Activated naive CD4-positive, alpha-beta T cell treated with anti-CD3 and anti-CD28 coated beads, Interleukin-2, amount 10 ng/mL, durations not matched to agents 7 days and 5 days (primary cell): ENCODE measurements at regions not wholly inside any gene's neighbourhood (a gene's known extent, or its start where the extent isn't known, plus 50 kb on each side); places are given as distances from the start of the nearest gene placed in this dataset.

Experiments used
- CTCF ChIA-PET: fragments of 350-600 bp; sonication (Branson Sonifier 250); formaldehyde crosslinking; loops from one replicate; lab custom pipeline; 2021; ENCODE audit warnings: antibody characterized with exemption; lab: Charles Lee
- DNase-seq: peaks from one replicate; pipeline ENCODE4 v3.0.0-alpha.2; 2020
- H3K27ac Mint-ChIP-seq: one replicate; pipeline ENCODE4 v1.8.0; 2021; ENCODE audit warnings: mild to moderate bottlenecking, moderate library complexity, mixed read lengths
- H3K27me3 Mint-ChIP-seq: one replicate; pipeline ENCODE4 v1.8.0; 2021; ENCODE audit warnings: mild to moderate bottlenecking, mixed read lengths
- H3K36me3 Mint-ChIP-seq: one replicate; pipeline ENCODE4 v1.8.0; 2021; ENCODE audit warnings: mixed read lengths
- H3K4me1 Mint-ChIP-seq: one replicate; pipeline ENCODE4 v1.8.0; 2021; ENCODE audit warnings: mixed read lengths
- H3K4me3 Mint-ChIP-seq: one replicate; pipeline ENCODE4 v1.8.0; 2021; ENCODE audit warnings: mild to moderate bottlenecking, moderate library complexity, mixed read lengths
- H3K9me3 Mint-ChIP-seq: one replicate; pipeline ENCODE4 v1.8.0; 2021; ENCODE audit warnings: mixed read lengths

GRCh38 chr2:128368437-128369107 lies 49.9 kb upstream of the HS6ST1 start:
- peaks cover 9% of the 10 kb centered on the region for H3K4me1 Mint-ChIP-seq
- no peak overlapping the region for H3K27ac Mint-ChIP-seq
- no peak for DNase-seq
- CTCF ChIA-PET: no interaction called here
- H3K4me3 Mint-ChIP-seq: no peak overlapping the region
- no peaks in the 10 kb centered on the region for H3K9me3 Mint-ChIP-seq
- H3K27me3 Mint-ChIP-seq: peaks cover 26% of the 10 kb centered on the region
- no peaks in the 10 kb centered on the region for H3K36me3 Mint-ChIP-seq

- H3K36me3 Mint-ChIP-seq: no peaks in the 10 kb centered on the region
- no peaks in the 10 kb centered on the region for H3K9me3 Mint-ChIP-seq
- CTCF ChIA-PET: no interaction called here
- DNase-seq: peak; percentile 13
- H3K27ac Mint-ChIP-seq: no peak overlapping the region
- H3K4me1 Mint-ChIP-seq: peaks cover 10% of the 10 kb centered on the region
- no peak overlapping the region for H3K4me3 Mint-ChIP-seq
- H3K27me3 Mint-ChIP-seq: peaks cover 27% of the 10 kb centered on the region
These were observed 50.5 kb upstream of the HS6ST1 start for GRCh38 chr2:128369108-128369555.

- no peaks in the 10 kb centered on the region for H3K36me3 Mint-ChIP-seq
- no peaks in the 10 kb centered on the region for H3K9me3 Mint-ChIP-seq
- H3K27me3 Mint-ChIP-seq: peaks cover 27% of the 10 kb centered on the region
- no peak overlapping the region for H3K27ac Mint-ChIP-seq
- H3K4me1 Mint-ChIP-seq: peaks cover 10% of the 10 kb centered on the region
- no peak overlapping the region for H3K4me3 Mint-ChIP-seq
- CTCF ChIA-PET: no interaction called here
- peak; percentile 14 for DNase-seq
These were observed 51.2 kb upstream of the HS6ST1 start for GRCh38 chr2:128369602-128370467.

- no peak for DNase-seq
- H3K4me1 Mint-ChIP-seq: peaks cover 10% of the 10 kb centered on the region
- CTCF ChIA-PET: no interaction called here
- H3K27ac Mint-ChIP-seq: no peak overlapping the region
- H3K27me3 Mint-ChIP-seq: peaks cover 24% of the 10 kb centered on the region
- no peaks in the 10 kb centered on the region for H3K36me3 Mint-ChIP-seq
- no peak overlapping the region for H3K4me3 Mint-ChIP-seq
- no peaks in the 10 kb centered on the region for H3K9me3 Mint-ChIP-seq
These were observed 52.0 kb upstream of the HS6ST1 start for GRCh38 chr2:128370468-128371247.

GRCh38 chr2:128371248-128371630 lies 52.6 kb upstream of the HS6ST1 start:
- H3K9me3 Mint-ChIP-seq: no peaks in the 10 kb centered on the region
- no peaks in the 10 kb centered on the region for H3K36me3 Mint-ChIP-seq
- DNase-seq: no peak
- H3K27me3 Mint-ChIP-seq: peaks cover 24% of the 10 kb centered on the region
- H3K4me1 Mint-ChIP-seq: peaks cover 10% of the 10 kb centered on the region
- H3K27ac Mint-ChIP-seq: no peak overlapping the region
- no peak overlapping the region for H3K4me3 Mint-ChIP-seq
- CTCF ChIA-PET: no interaction called here

GRCh38 chr2:128371648-128372345 lies 53.1 kb upstream of the HS6ST1 start:
- peaks cover 20% of the 10 kb centered on the region for H3K27me3 Mint-ChIP-seq
- H3K9me3 Mint-ChIP-seq: no peaks in the 10 kb centered on the region
- peaks cover 10% of the 10 kb centered on the region for H3K4me1 Mint-ChIP-seq
- CTCF ChIA-PET: no interaction called here
- H3K27ac Mint-ChIP-seq: peak overlapping the region; percentile 11
- no peaks in the 10 kb centered on the region for H3K36me3 Mint-ChIP-seq
- DNase-seq: no peak
- H3K4me3 Mint-ChIP-seq: no peak overlapping the region

GRCh38 chr2:128372621-128373341 lies 54.1 kb upstream of the HS6ST1 start:
- CTCF ChIA-PET: no interaction called here
- peaks cover 10% of the 10 kb centered on the region for H3K4me1 Mint-ChIP-seq
- no peak for DNase-seq
- no peak overlapping the region for H3K27ac Mint-ChIP-seq
- H3K9me3 Mint-ChIP-seq: no peaks in the 10 kb centered on the region
- H3K4me3 Mint-ChIP-seq: no peak overlapping the region
- peaks cover 24% of the 10 kb centered on the region for H3K27me3 Mint-ChIP-seq
- no peaks in the 10 kb centered on the region for H3K36me3 Mint-ChIP-seq

GRCh38 chr2:128373451-128374000 lies 54.9 kb upstream of the HS6ST1 start:
- CTCF ChIA-PET: no interaction called here
- no peak for DNase-seq
- H3K9me3 Mint-ChIP-seq: no peaks in the 10 kb centered on the region

GRCh38 chr2:128374001-128374710 lies 55.5 kb upstream of the HS6ST1 start:
- no peaks in the 10 kb centered on the region for H3K36me3 Mint-ChIP-seq
- H3K9me3 Mint-ChIP-seq: no peaks in the 10 kb centered on the region
- H3K4me1 Mint-ChIP-seq: peaks cover 10% of the 10 kb centered on the region
- no peak overlapping the region for H3K4me3 Mint-ChIP-seq
- H3K27me3 Mint-ChIP-seq: peaks cover 31% of the 10 kb centered on the region
- no peak overlapping the region for H3K27ac Mint-ChIP-seq
- CTCF ChIA-PET: no interaction called here
- DNase-seq: no peak

More at GRCh38 chr2:128373451-128374000, 54.9 kb upstream of the HS6ST1 start:
- Mint-ChIP-seq H3K4me3 (no peak overlapping the region), H3K27me3 (peaks cover 30% of the 10 kb centered on the region), H3K36me3 (no peaks in the 10 kb centered on the region), H3K4me1 (peaks cover 10% of the 10 kb centered on the region), H3K27ac (no peak overlapping the region)

- CTCF ChIA-PET: no interaction called here
These were observed 56.2 kb upstream of the HS6ST1 start for GRCh38 chr2:128374711-128375413.

GRCh38 chr2:128375454-128375853 lies 56.8 kb upstream of the HS6ST1 start:
- H3K36me3 Mint-ChIP-seq: no peaks in the 10 kb centered on the region
- H3K27ac Mint-ChIP-seq: no peak overlapping the region
- peaks cover 31% of the 10 kb centered on the region for H3K27me3 Mint-ChIP-seq
- H3K4me3 Mint-ChIP-seq: no peak overlapping the region
- peaks cover 10% of the 10 kb centered on the region for H3K4me1 Mint-ChIP-seq
- no peak for DNase-seq
- CTCF ChIA-PET: no interaction called here
- no peaks in the 10 kb centered on the region for H3K9me3 Mint-ChIP-seq

More at GRCh38 chr2:128374711-128375413, 56.2 kb upstream of the HS6ST1 start:
- Mint-ChIP-seq H3K27me3 (peaks cover 31% of the 10 kb centered on the region), H3K27ac (no peak overlapping the region), H3K9me3 (no peaks in the 10 kb centered on the region), H3K4me3 (no peak overlapping the region), H3K4me1 (peaks cover 10% of the 10 kb centered on the region), H3K36me3 (no peaks in the 10 kb centered on the region)
- DNase-seq: no peak
